ENCODE measurements at regions not wholly inside any gene's neighbourhood (a gene's known extent, or its start where the extent isn't known, plus 50 kb on each side); places are given as distances from the start of the nearest gene placed in this dataset.

DNA sequence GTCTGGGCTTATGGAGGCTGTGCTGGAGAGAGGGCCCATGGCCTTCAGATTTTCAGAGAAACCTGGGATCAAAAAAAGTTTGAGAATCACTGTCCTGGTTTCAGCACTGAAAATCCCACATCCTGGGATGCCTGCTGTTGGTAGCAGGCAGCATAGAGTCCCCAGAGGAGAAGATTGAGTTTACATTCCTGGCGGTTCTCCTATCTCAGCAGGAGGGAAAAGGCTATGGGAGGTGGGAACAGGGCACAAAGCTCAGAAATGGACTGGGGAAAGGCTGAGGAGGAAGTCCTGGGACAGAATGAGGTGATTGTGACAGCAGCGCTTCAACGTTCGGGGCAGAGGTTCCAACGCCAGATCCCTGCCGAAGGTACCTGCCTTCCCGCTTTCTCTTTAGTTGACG is 103.4 kb downstream of the ETS2 start:
- Histone ChIP-seq H2AK5ac (ENCODE audit: low read depth, low read length) (no peak overlapping the region; the same call in 1 of the 2 replicates), H3K56ac (ENCODE audit: extremely low read depth, insufficient read depth, low read length) (no peak overlapping the region), H3K4me3 (ENCODE audit: insufficient read depth, low read depth, low read length) (no peak overlapping the region), H3K4ac (ENCODE audit: low read depth, low read length) (peak overlapping the region; percentile 29; the same call in 1 of the 2 replicates), H3K27ac (ENCODE audit: insufficient read depth, low read length) (no peak overlapping the region), H3K79me1 (ENCODE audit: low read depth in 1 of 2, low read length in 2 of 2) (no peaks in the 10 kb centered on the region), H3K4me2 (ENCODE audit: low read depth, low read length) (no peak overlapping the region), H2AFZ (replicated peaks; ENCODE audit: low read length, poor library complexity) (no peak overlapping the region), H4K8ac (ENCODE audit: low read depth in 2 of 2, low read length in 2 of 2) (no peak overlapping the region), H4K5ac (ENCODE audit: low read depth, low read length) (no peak overlapping the region), H3K36me3 (ENCODE audit: control insufficient read depth, insufficient read depth, low read length) (no peaks in the 10 kb centered on the region), H2BK15ac (ENCODE audit: low read depth, low read length) (0 out of 3 replicates have a peak overlapping the region, but pooled peaks have one; percentile 34), H3K27me3 (ENCODE audit: control insufficient read depth, insufficient read depth, low read length) (no peaks in the 10 kb centered on the region), H3K9me1 (ENCODE audit: insufficient read depth, low read length) (peaks cover 12% of the 10 kb centered on the region), H4K20me1 (ENCODE audit: insufficient read depth, low read length) (no peaks in the 10 kb centered on the region), H3K4me1 (ENCODE audit: control insufficient read depth, insufficient read depth, low read length) (peaks cover 16% of the 10 kb centered on the region), H3K23ac (ENCODE audit: low read depth, low read length) (no peak overlapping the region), H3K9me3 (ENCODE audit: control insufficient read depth, insufficient read depth, low read length) (no peaks in the 10 kb centered on the region), H3K18ac (ENCODE audit: low read depth, low read length) (0 out of 2 replicates have a peak overlapping the region, but pooled peaks have one; percentile 6), H3K9ac (ENCODE audit: low read depth, low read length) (no peak overlapping the region), H4K91ac (ENCODE audit: insufficient read depth, low read depth, low read length) (no peak overlapping the region), H2BK5ac (ENCODE audit: low read depth, low read length, poor library complexity, severe bottlenecking) (no peak overlapping the region), H3K14ac (replicated peaks; ENCODE audit: low read depth, low read length) (peak overlapping the region; percentile 19; the same call in 1 of the 2 replicates), H2BK120ac (ENCODE audit: low read depth, low read length) (no peak overlapping the region), H2BK20ac (ENCODE audit: low read depth, low read length) (no peak overlapping the region), H2AK9ac (replicated peaks; ENCODE audit: low read depth, low read length, poor library complexity) (no peak overlapping the region)
- in situ Hi-C loops (cut with MboI; ENCODE audit: low sequenced_read_pairs) (no loop called here), dilution Hi-C loops (cut with HindIII; ENCODE audit: low sequenced_read_pairs, unreplicated experiment) (no loop called here), intact Hi-C loops (cut with micrococcal nuclease) (no loop called here)
- no TSS peak for BruUV-seq (replicated peaks)
- ChIA-PET POLR2A (ENCODE audit: unreplicated experiment) (no interaction called here), CTCF (no interaction called here)
- ATAC-seq (ENCODE audit: low read depth) (peak; percentile 25; the same call in 1 of the 2 replicates), DNase-seq (no peak)
- 86% methylated on average over 7 of the region's 8 CpGs; no CpG with 5 or more reads in 1 of the 2 experiments for WGBS, 2 experiments (ENCODE audit: extremely low coverage in 2 of 2, insufficient read length in 1 of 2)
- TF ChIP-seq MXI1 (IDR thresholded peaks at IDR 0.05; ENCODE audit: borderline replicate concordance, low read depth, low read length) (no peak), BHLHE40 (IDR thresholded peaks at IDR 0.05; ENCODE audit: low read depth, low read length) (no peak), MAFK (IDR thresholded peaks at IDR 0.05; ENCODE audit: low read depth, low read length) (no peak), SMC3 (IDR thresholded peaks at IDR 0.05; ENCODE audit: low read depth, low read length) (no peak), CHD1 (IDR thresholded peaks at IDR 0.05; ENCODE audit: low read depth, low read length) (no peak), MAZ (IDR thresholded peaks at IDR 0.05; ENCODE audit: borderline replicate concordance, low read depth, low read length) (no peak)
- TF ChIP-seq, protein P1, sequence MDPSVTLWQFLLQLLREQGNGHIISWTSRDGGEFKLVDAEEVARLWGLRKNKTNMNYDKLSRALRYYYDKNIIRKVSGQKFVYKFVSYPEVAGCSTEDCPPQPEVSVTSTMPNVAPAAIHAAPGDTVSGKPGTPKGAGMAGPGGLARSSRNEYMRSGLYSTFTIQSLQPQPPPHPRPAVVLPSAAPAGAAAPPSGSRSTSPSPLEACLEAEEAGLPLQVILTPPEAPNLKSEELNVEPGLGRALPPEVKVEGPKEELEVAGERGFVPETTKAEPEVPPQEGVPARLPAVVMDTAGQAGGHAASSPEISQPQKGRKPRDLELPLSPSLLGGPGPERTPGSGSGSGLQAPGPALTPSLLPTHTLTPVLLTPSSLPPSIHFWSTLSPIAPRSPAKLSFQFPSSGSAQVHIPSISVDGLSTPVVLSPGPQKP (IDR thresholded peaks at IDR 0.05; ENCODE audit: borderline replicate concordance, low read depth, low read length): no peak
